ENCODE measurements at regions not wholly inside any gene's neighbourhood (a gene's known extent, or its start where the extent isn't known, plus 50 kb on each side); places are given as distances from the start of the nearest gene placed in this dataset.

DNA sequence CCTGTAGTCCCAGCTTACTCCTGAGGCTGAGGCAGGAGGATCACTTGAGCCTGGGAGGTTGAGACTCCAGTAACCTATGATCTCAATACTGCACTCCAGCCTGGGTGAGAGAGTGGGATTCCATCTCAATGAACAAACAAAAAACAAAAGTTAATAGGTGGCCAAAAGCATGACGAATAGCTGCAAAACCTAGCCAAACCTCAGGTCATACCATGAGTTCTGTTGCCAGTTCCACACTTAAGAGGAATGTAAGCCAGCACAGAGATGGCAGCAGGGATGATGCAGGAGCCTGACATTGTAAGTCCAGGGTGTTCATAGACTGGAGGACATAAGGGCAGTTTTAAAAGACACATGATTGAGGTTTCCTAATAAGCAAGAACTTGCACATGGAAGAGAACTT is 55.3 kb upstream of the RMDN2 start:
- no peak for TF ChIP-seq POLR2AphosphoS5 (IDR thresholded peaks at IDR 0.05; ENCODE audit: low read depth, low read length)
- TF ChIP-seq POLR2A (IDR thresholded peaks at IDR 0.05; ENCODE audit: low read depth, low read length): no peak
- no peak for TF ChIP-seq TAF1 (IDR thresholded peaks at IDR 0.05; ENCODE audit: low read depth, low read length)
- no peak for TF ChIP-seq SPI1 (IDR thresholded peaks at IDR 0.05; ENCODE audit: low read depth, low read length)
- TF ChIP-seq POU2F2 (IDR thresholded peaks at IDR 0.05; ENCODE audit: low read depth, low read length): no peak

All from GM12891 (cell line).